Endothelial cell (in vitro differentiated cells): ENCODE measurements at regions not wholly inside any gene's neighbourhood (a gene's known extent, or its start where the extent isn't known, plus 50 kb on each side); places are given as distances from the start of the nearest gene placed in this dataset.

Source experiments
- DNase-seq: peaks from one replicate; pipeline ENCODE4 v3.0.0; 2021; ENCODE audit warnings: low spot score
- H3K27ac Mint-ChIP-seq: one replicate; pipeline ENCODE4 v1.8.0; 2021; ENCODE audit warnings: mixed read lengths, inconsistent platforms; ENCODE audit not compliant: unreplicated experiment
- H3K27me3 Mint-ChIP-seq: one replicate; pipeline ENCODE4 v1.8.0; 2021; ENCODE audit warnings: mild to moderate bottlenecking, moderate library complexity, mixed read lengths, inconsistent platforms; ENCODE audit not compliant: unreplicated experiment
- H3K36me3 Mint-ChIP-seq: one replicate; pipeline ENCODE4 v1.8.0; 2021; ENCODE audit warnings: mild to moderate bottlenecking, low read depth, mixed read lengths, inconsistent platforms; ENCODE audit not compliant: unreplicated experiment
- H3K4me1 Mint-ChIP-seq: one replicate; pipeline ENCODE4 v1.8.0; 2021; ENCODE audit warnings: mild to moderate bottlenecking, mixed read lengths, inconsistent platforms; ENCODE audit not compliant: unreplicated experiment
- H3K4me3 Mint-ChIP-seq: one replicate; pipeline ENCODE4 v1.8.0; 2021; ENCODE audit warnings: mild to moderate bottlenecking, mixed read lengths, inconsistent platforms; ENCODE audit not compliant: unreplicated experiment
- H3K9me3 Mint-ChIP-seq: one replicate; pipeline ENCODE4 v1.8.0; 2021; ENCODE audit warnings: mixed read lengths, inconsistent platforms; ENCODE audit not compliant: unreplicated experiment
- TF ChIP-seq, protein P1 (sequence below): fragments of 200-600 bp; sonication (generic); IDR thresholded peaks from one replicate; pipeline ENCODE4 v1.5.0; 2021; ENCODE audit warnings: antibody characterized with exemption; ENCODE audit not compliant: unreplicated experiment

DNA sequence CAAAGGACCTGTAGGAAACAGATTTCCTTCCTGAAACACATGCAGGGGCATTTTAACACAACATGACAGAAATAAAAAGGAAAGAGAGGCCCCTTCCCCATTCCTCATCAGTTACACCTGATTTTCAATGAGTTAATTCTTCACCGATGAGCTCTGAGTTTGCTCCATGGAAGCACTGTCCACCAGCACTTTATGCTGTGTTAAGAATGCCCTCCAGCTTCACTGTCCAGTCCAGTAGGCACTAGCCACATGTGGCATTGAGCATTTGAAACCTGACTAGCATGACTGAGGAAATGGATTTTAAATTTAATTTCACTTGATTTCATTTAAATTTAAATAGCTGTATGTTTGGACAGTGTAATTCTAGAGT, 217.2 kb upstream of the SLC10A2 start:
- TF ChIP-seq, protein P1, sequence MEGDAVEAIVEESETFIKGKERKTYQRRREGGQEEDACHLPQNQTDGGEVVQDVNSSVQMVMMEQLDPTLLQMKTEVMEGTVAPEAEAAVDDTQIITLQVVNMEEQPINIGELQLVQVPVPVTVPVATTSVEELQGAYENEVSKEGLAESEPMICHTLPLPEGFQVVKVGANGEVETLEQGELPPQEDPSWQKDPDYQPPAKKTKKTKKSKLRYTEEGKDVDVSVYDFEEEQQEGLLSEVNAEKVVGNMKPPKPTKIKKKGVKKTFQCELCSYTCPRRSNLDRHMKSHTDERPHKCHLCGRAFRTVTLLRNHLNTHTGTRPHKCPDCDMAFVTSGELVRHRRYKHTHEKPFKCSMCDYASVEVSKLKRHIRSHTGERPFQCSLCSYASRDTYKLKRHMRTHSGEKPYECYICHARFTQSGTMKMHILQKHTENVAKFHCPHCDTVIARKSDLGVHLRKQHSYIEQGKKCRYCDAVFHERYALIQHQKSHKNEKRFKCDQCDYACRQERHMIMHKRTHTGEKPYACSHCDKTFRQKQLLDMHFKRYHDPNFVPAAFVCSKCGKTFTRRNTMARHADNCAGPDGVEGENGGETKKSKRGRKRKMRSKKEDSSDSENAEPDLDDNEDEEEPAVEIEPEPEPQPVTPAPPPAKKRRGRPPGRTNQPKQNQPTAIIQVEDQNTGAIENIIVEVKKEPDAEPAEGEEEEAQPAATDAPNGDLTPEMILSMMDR = no peak
- H3K4me1 Mint-ChIP-seq = peaks cover 10% of the 10 kb centered on the region
- no peak overlapping the region for H3K27ac Mint-ChIP-seq
- H3K4me3 Mint-ChIP-seq = no peak overlapping the region
- H3K36me3 Mint-ChIP-seq = no peaks in the 10 kb centered on the region
- no peak for DNase-seq
- no peaks in the 10 kb centered on the region for H3K9me3 Mint-ChIP-seq
- H3K27me3 Mint-ChIP-seq = peaks cover 1% of the 10 kb centered on the region

DNA sequence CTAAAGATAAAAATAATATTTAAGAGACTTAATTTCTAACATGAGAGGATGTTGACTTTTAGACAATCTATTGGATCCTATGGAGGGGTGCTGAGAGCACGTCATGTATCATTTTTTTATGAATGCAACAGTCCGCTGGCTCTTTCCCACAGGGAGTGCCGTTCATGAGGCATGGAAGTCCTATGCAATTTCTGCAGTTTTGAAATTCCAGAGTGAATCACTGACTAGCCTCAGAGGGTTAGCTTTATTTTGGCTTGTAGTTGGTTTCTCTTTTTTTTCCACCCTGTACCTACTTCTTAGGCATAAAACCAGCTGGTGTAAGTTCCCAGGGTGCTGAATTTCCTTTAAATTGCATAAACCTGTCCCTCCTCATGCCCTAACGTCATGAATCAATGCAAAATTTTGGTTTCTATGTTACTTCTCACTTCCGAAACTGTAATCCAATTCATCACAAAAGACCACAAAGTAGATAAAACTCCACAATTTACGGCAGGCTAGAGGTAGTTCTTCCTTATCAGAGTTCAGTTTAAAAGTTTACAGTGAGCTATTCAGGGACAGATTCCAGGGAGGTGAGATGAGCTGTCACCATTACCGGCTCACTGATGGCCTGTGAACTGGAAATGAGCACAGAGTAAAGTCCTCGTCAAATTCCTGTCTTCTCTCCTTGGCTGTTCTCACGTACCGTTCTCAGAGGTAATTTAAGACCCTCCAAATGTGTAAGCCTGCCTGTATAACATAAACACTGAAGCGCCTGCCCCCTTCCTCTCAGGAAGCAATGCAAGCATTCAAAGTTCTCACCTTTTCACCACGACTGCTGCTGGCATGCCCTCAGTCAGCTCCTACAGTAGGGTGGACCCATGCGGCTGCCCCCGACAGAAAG, 216.6 kb upstream of the SLC10A2 start:
- peaks cover 5% of the 10 kb centered on the region for H3K4me1 Mint-ChIP-seq
- no peak overlapping the region for H3K4me3 Mint-ChIP-seq
- H3K27ac Mint-ChIP-seq = no peak overlapping the region
- H3K27me3 Mint-ChIP-seq = no peaks in the 10 kb centered on the region
- DNase-seq = no peak
- H3K36me3 Mint-ChIP-seq = no peaks in the 10 kb centered on the region
- TF ChIP-seq, protein P1 = no peak
- H3K9me3 Mint-ChIP-seq = no peaks in the 10 kb centered on the region

DNA sequence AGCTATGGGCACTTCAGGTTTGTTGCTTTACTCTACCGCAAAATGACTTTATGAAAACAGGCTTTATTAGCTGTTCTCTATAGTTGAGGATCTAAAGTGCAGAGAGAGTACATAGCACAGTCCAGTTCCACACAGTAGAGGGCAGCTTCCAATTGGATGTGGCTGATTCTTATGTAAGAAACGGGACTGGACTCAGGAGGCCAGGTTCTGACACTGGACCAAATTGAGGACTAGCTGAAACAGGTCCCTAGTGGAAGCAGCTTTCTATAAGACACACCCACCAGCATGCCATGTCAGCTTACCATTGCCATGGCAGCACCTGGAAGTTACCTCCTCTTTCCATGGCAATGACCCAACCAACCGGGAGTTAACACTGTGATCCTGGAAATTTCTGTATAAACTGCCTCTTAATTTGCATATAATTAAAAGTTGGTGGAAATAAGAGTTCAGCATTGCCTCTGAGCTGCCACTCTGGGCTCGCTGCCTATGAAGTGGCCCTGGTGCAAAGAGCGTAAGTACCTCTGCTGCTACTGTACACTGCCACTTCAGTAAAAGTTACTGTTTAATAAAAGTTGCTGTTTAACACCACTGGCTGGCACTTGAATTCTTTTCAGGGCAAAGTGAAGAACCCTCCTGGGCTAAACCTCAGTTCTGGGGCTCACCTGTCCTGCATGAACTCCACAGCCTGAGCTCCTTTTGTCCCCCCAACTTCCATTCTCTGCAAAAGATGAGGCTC, 211.9 kb upstream of the SLC10A2 start:
- no peak overlapping the region for H3K27ac Mint-ChIP-seq

DNA sequence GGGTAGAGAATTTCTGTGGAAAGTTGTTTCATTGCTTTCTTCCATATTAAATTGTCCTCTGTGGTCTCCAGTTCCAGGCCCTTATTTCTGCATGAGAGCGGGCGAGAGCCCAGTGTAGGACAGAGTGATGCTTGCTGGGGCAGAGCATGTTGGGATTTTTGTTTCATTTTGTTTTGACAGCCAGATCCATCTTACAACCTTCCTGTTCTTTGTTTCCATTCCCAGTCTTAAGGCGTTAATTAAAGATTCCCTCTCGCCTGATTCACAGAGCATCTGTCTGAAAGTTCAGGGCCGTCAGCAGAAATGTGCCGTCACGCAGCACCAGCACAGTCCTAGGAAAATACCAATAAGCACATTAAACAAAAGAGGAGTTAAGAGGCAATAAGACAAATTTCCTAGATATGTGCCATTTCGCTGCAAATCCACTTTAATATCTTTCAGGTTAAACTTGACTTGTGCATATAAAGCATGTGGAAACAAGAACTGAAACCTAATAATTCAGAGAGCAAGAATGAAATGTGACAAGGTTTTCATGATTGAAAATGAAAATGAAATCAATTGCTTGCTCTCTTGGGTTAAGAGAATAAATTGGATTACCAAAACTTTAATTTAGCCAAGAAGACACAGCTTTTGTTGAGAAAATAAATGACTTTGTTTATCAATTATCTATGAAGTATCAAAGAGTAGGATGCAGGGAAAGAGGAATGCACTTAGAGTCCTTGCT, 210.7 kb upstream of the SLC10A2 start:
- TF ChIP-seq, protein P1 = no peak
- no peaks in the 10 kb centered on the region for H3K36me3 Mint-ChIP-seq
- H3K27ac Mint-ChIP-seq = no peak overlapping the region
- H3K9me3 Mint-ChIP-seq = no peaks in the 10 kb centered on the region
- H3K27me3 Mint-ChIP-seq = peaks cover 3% of the 10 kb centered on the region
- no peak overlapping the region for H3K4me3 Mint-ChIP-seq
- DNase-seq = no peak
- H3K4me1 Mint-ChIP-seq = no peaks in the 10 kb centered on the region

More for the DNA sequence above, 211.9 kb upstream of the SLC10A2 start:
- H3K36me3 Mint-ChIP-seq = no peaks in the 10 kb centered on the region
- DNase-seq = no peak
- peaks cover 3% of the 10 kb centered on the region for H3K4me1 Mint-ChIP-seq
- TF ChIP-seq, protein P1 = no peak
- no peak overlapping the region for H3K4me3 Mint-ChIP-seq
- H3K27me3 Mint-ChIP-seq = peaks cover 3% of the 10 kb centered on the region
- no peaks in the 10 kb centered on the region for H3K9me3 Mint-ChIP-seq
